WTC11 (cell line): ENCODE measurements at regions not wholly inside any gene's neighbourhood (a gene's known extent, or its start where the extent isn't known, plus 50 kb on each side); places are given as distances from the start of the nearest gene placed in this dataset.

Experiments used
- ATAC-seq: fragments of 200-7000 bp; cut with Tn5 transposase; 2 replicates; pipeline ENCODE4 v1.10.0; 2021; ENCODE audit warnings: mild to moderate bottlenecking, moderate library complexity
- CTCF ChIA-PET: fragments of 300-600 bp; sonication (Branson Sonifier 250); formaldehyde crosslinking; loops from one replicate; lab custom pipeline; 2021; ENCODE audit warnings: antibody characterized with exemption; lab: Charles Lee
- POLR2A ChIA-PET: fragments of 350-600 bp; sonication (Branson Sonifier 250); formaldehyde crosslinking; loops from one replicate; lab custom pipeline; 2021; ENCODE audit warnings: antibody characterized with exemption; lab: Charles Lee
- DNase-seq: peaks from one replicate; pipeline ENCODE4 v3.0.0; 2021; ENCODE audit warnings: low spot score
- H3K27ac Mint-ChIP-seq: 2 replicates; pipeline ENCODE4 v1.8.0; 2021; ENCODE audit warnings: mixed read lengths
- H3K27me3 Mint-ChIP-seq: 2 replicates; pipeline ENCODE4 v1.8.0; 2021; ENCODE audit warnings: low read depth, mild to moderate bottlenecking, moderate library complexity, mixed read lengths
- H3K36me3 Mint-ChIP-seq: 2 replicates; pipeline ENCODE4 v1.8.0; 2021; ENCODE audit warnings: mixed read lengths
- H3K4me1 Mint-ChIP-seq: 2 replicates; pipeline ENCODE4 v1.8.0; 2022; ENCODE audit warnings: mixed read lengths
- H3K4me3 Mint-ChIP-seq: 2 replicates; pipeline ENCODE4 v1.8.0; 2021; ENCODE audit warnings: mild to moderate bottlenecking, moderate library complexity, mixed read lengths
- H3K9me3 Mint-ChIP-seq: 2 replicates; pipeline ENCODE4 v1.8.0; 2021; ENCODE audit warnings: mixed read lengths
- ATF2 ChIP-seq: sonication (generic); formaldehyde crosslinking; IDR thresholded peaks from 2 replicates; pipeline ENCODE4 v1.8.1; 2022; ENCODE audit warnings: low read depth, missing genetic modification reagents, borderline replicate concordance
- ATF6 ChIP-seq: sonication (generic); formaldehyde crosslinking; IDR thresholded peaks from 2 replicates; pipeline ENCODE4 v1.8.1; 2023; ENCODE audit warnings: mild to moderate bottlenecking, missing genetic modification reagents
- GABPB1 ChIP-seq: sonication (generic); formaldehyde crosslinking; IDR thresholded peaks from 2 replicates; pipeline ENCODE4 v1.8.1; 2023; ENCODE audit warnings: mild to moderate bottlenecking, missing genetic modification reagents
- HMGA2 ChIP-seq: fragments of 250-450 bp; sonication (Bioruptor Pico); IDR thresholded peaks from 2 replicates; pipeline ENCODE4 v1.4.0; 2021; ENCODE audit warnings: mild to moderate bottlenecking, moderate library complexity
- HMGXB4 ChIP-seq: sonication (generic); formaldehyde crosslinking; IDR thresholded peaks from 2 replicates; pipeline ENCODE4 v1.8.1; 2023; ENCODE audit warnings: mild to moderate bottlenecking, moderate library complexity, missing genetic modification reagents
- MYBL2 ChIP-seq: sonication (generic); formaldehyde crosslinking; IDR thresholded peaks from 2 replicates; pipeline ENCODE4 v1.8.1; 2023; ENCODE audit warnings: mild to moderate bottlenecking, moderate library complexity, missing genetic modification reagents
- NFATC4 ChIP-seq: fragments of 250-450 bp; sonication (Bioruptor Pico); IDR thresholded peaks from 2 replicates; pipeline ENCODE4 v1.9.0; 2021; ENCODE audit warnings: mild to moderate bottlenecking
- NR3C1 ChIP-seq: sonication (generic); formaldehyde crosslinking; conservative IDR thresholded peaks from 2 replicates; pipeline ENCODE4 v1.8.1; 2023; ENCODE audit warnings: low read depth, mild to moderate bottlenecking, missing genetic modification reagents
- RORB ChIP-seq: fragments of 250-450 bp; sonication (Bioruptor Pico); IDR thresholded peaks from 2 replicates; pipeline ENCODE4 v1.9.0; 2021; ENCODE audit warnings: mild to moderate bottlenecking
- USF2 ChIP-seq: sonication (generic); formaldehyde crosslinking; IDR thresholded peaks from 2 replicates; pipeline ENCODE4 v1.8.1; 2023; ENCODE audit warnings: mild to moderate bottlenecking, missing genetic modification reagents, moderate library complexity
- ZNF138 ChIP-seq: sonication (generic); formaldehyde crosslinking; conservative IDR thresholded peaks from 2 replicates; pipeline ENCODE4 v1.8.1; 2022; ENCODE audit warnings: mild to moderate bottlenecking, moderate library complexity, missing genetic modification reagents
- ZNF232 ChIP-seq: sonication (generic); formaldehyde crosslinking; IDR thresholded peaks from 2 replicates; pipeline ENCODE4 v1.8.0; 2022; ENCODE audit warnings: mild to moderate bottlenecking, missing genetic modification reagents
- TF ChIP-seq, protein P1 (sequence below): sonication (generic); formaldehyde crosslinking; conservative IDR thresholded peaks from 2 replicates; pipeline ENCODE4 v1.8.1; 2022; ENCODE audit warnings: mild to moderate bottlenecking, missing genetic modification reagents
- TF ChIP-seq, protein P2 (sequence below): fragments of 250-450 bp; sonication (Bioruptor Pico); IDR thresholded peaks from 2 replicates; pipeline ENCODE4 v1.9.0; 2021; ENCODE audit warnings: mild to moderate bottlenecking
- TF ChIP-seq, protein P3 (sequence below): sonication (generic); formaldehyde crosslinking; IDR thresholded peaks from 2 replicates; pipeline ENCODE4 v1.8.1; 2022; ENCODE audit warnings: low read depth, mild to moderate bottlenecking, moderate library complexity, missing genetic modification reagents, borderline replicate concordance
- TF ChIP-seq, protein P4 (sequence below): sonication (generic); formaldehyde crosslinking; IDR thresholded peaks from 2 replicates; pipeline ENCODE4 v1.8.1; 2022; ENCODE audit warnings: missing genetic modification reagents, borderline replicate concordance

- H3K9me3 Mint-ChIP-seq, result no peaks in the 10 kb centered on the region
- ChIA-PET POLR2A (no interaction called here), CTCF (no interaction called here)
- DNase-seq (no peak), ATAC-seq (no peak)
- no peak overlapping the region for H3K27ac Mint-ChIP-seq
- peak; percentile 85 for TF ChIP-seq GABPB1
- TF ChIP-seq, protein P1, sequence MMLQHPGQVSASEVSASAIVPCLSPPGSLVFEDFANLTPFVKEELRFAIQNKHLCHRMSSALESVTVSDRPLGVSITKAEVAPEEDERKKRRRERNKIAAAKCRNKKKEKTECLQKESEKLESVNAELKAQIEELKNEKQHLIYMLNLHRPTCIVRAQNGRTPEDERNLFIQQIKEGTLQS, result no peak
- no peaks in the 10 kb centered on the region for H3K4me1 Mint-ChIP-seq
- H3K4me3 Mint-ChIP-seq, result no peak overlapping the region
- no peaks in the 10 kb centered on the region for H3K27me3 Mint-ChIP-seq
- no peaks in the 10 kb centered on the region for H3K36me3 Mint-ChIP-seq
These were observed 81.6 kb downstream of the LLPH start for GRCh38 chr12:66048835-66049537.

GRCh38 chr12:66048218-66048834, 82.2 kb downstream of the LLPH start:
- no peak for TF ChIP-seq USF2
- TF ChIP-seq NFATC4 (CRISPR knock-in tag), result no peak
- TF ChIP-seq NR3C1 (CRISPR knock-in tag), result no peak
- no peak for TF ChIP-seq ZNF138 (CRISPR knock-in tag)
- no peak for TF ChIP-seq ATF2 (CRISPR knock-in tag)
- TF ChIP-seq HMGXB4 (CRISPR knock-in tag), result no peak
- TF ChIP-seq HMGA2 (CRISPR knock-in tag), result no peak
- TF ChIP-seq RORB (CRISPR knock-in tag), result no peak
- no peak for TF ChIP-seq ZNF232 (CRISPR knock-in tag)
- TF ChIP-seq, protein P2, sequence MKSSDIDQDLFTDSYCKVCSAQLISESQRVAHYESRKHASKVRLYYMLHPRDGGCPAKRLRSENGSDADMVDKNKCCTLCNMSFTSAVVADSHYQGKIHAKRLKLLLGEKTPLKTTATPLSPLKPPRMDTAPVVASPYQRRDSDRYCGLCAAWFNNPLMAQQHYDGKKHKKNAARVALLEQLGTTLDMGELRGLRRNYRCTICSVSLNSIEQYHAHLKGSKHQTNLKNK (CRISPR knock-in tag), result no peak
- TF ChIP-seq, protein P3, sequence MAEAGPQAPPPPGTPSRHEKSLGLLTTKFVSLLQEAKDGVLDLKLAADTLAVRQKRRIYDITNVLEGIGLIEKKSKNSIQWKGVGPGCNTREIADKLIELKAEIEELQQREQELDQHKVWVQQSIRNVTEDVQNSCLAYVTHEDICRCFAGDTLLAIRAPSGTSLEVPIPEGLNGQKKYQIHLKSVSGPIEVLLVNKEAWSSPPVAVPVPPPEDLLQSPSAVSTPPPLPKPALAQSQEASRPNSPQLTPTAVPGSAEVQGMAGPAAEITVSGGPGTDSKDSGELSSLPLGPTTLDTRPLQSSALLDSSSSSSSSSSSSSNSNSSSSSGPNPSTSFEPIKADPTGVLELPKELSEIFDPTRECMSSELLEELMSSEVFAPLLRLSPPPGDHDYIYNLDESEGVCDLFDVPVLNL, result no peak
- no peak for TF ChIP-seq ATF6
- no peak for TF ChIP-seq MYBL2 (CRISPR knock-in tag)
- TF ChIP-seq, protein P4, sequence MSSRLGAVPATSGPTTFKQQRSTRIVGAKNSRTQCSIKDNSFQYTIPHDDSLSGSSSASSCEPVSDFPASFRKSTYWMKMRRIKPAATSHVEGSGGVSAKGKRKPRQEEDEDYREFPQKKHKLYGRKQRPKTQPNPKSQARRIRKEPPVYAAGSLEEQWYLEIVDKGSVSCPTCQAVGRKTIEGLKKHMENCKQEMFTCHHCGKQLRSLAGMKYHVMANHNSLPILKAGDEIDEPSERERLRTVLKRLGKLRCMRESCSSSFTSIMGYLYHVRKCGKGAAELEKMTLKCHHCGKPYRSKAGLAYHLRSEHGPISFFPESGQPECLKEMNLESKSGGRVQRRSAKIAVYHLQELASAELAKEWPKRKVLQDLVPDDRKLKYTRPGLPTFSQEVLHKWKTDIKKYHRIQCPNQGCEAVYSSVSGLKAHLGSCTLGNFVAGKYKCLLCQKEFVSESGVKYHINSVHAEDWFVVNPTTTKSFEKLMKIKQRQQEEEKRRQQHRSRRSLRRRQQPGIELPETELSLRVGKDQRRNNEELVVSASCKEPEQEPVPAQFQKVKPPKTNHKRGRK (CRISPR knock-in tag), result no peak
- ChIA-PET CTCF (no interaction called here), POLR2A (no interaction called here)
- no peak overlapping the region for H3K27ac Mint-ChIP-seq
- no peaks in the 10 kb centered on the region for H3K9me3 Mint-ChIP-seq
- H3K4me3 Mint-ChIP-seq, result no peak overlapping the region
- no peak for DNase-seq
- H3K27me3 Mint-ChIP-seq, result no peaks in the 10 kb centered on the region
- ATAC-seq, result no peak
- H3K4me1 Mint-ChIP-seq, result peaks cover 3% of the 10 kb centered on the region; the same call in 1 of the 2 replicates
- no peaks in the 10 kb centered on the region for H3K36me3 Mint-ChIP-seq
